DOHH2 (cell line): ENCODE measurements at regions not wholly inside any gene's neighbourhood (a gene's known extent, or its start where the extent isn't known, plus 50 kb on each side); places are given as distances from the start of the nearest gene placed in this dataset.

Source experiments
- H3F3A ChIP-seq: fragments of 200-600 bp; sonication (generic), shearing (Covaris generic); 2 replicates; pipeline ENCODE4 v1.6.0; 2016; ENCODE audit warnings: antibody characterized with exemption, mild to moderate bottlenecking; ENCODE audit not compliant: control insufficient read depth, insufficient read depth
- H3K27ac ChIP-seq: fragments of 200-600 bp; sonication (generic); 2 replicates; pipeline ENCODE4 v1.5.1; 2014; ENCODE audit warnings: low read depth, mild to moderate bottlenecking, low read length, moderate library complexity
- H3K27me3 ChIP-seq: fragments of 200-600 bp; sonication (generic); 2 replicates; pipeline ENCODE4 v1.6.1; 2014; ENCODE audit warnings: mild to moderate bottlenecking, low read length, mixed read lengths; ENCODE audit not compliant: control insufficient read depth
- H3K36me3 ChIP-seq: fragments of 200-600 bp; sonication (generic); 2 replicates; pipeline ENCODE4 v1.6.1; 2014; ENCODE audit warnings: mild to moderate bottlenecking, low read length, moderate library complexity, mixed read lengths; ENCODE audit not compliant: control insufficient read depth
- H3K4me1 ChIP-seq: fragments of 200-600 bp; sonication (generic); 2 replicates; pipeline ENCODE4 v1.6.1; 2014; ENCODE audit warnings: mild to moderate bottlenecking, low read length, mixed read lengths; ENCODE audit not compliant: control insufficient read depth
- H3K4me2 ChIP-seq: fragments of 200-600 bp; sonication (generic); 2 replicates; pipeline ENCODE4 v1.6.0; 2014; ENCODE audit warnings: mild to moderate bottlenecking, low read length, moderate library complexity
- H3K4me3 ChIP-seq: fragments of 200-600 bp; sonication (generic); 2 replicates; pipeline ENCODE4 v1.5.1; 2014; ENCODE audit warnings: mild to moderate bottlenecking, low read length, mixed read lengths
- H3K79me2 ChIP-seq: fragments of 200-600 bp; sonication (generic); 2 replicates; pipeline ENCODE4 v1.6.1; 2014; ENCODE audit warnings: mild to moderate bottlenecking, low read length, mixed read lengths; ENCODE audit not compliant: control insufficient read depth
- H3K9me2 ChIP-seq: fragments of 200-600 bp; sonication (generic); replicated peaks from 2 replicates; pipeline ENCODE4 v1.6.1; 2014; ENCODE audit warnings: mild to moderate bottlenecking, low read length, mixed read lengths; ENCODE audit not compliant: control insufficient read depth
- H3K9me3 ChIP-seq: fragments of 200-600 bp; sonication (generic); 2 replicates; pipeline ENCODE4 v1.6.1; 2014; ENCODE audit warnings: antibody characterized with exemption, low read length, mixed read lengths; ENCODE audit not compliant: control insufficient read depth, insufficient read depth
- H4K20me1 ChIP-seq: fragments of 200-600 bp; sonication (generic); 2 replicates; pipeline ENCODE4 v1.6.0; 2014; ENCODE audit warnings: low read depth, mild to moderate bottlenecking, antibody characterized with exemption, low read length, moderate library complexity; ENCODE audit not compliant: control insufficient read depth, insufficient read depth
- EZH2phosphoT487 ChIP-seq: fragments of 200-600 bp; sonication (generic); IDR thresholded peaks from 2 replicates; pipeline ENCODE4 v1.6.1; 2017; ENCODE audit warnings: borderline replicate concordance, mild to moderate bottlenecking, antibody characterized with exemption, low read length, moderate library complexity, mixed read lengths
- TF ChIP-seq, protein P1 (sequence below): fragments of 200-600 bp; sonication (generic); IDR thresholded peaks from one replicate; pipeline ENCODE4 v1.5.1; 2014; ENCODE audit warnings: antibody characterized with exemption, mild to moderate bottlenecking, low read depth, low read length; ENCODE audit not compliant: poor library complexity, severe bottlenecking

DNA sequence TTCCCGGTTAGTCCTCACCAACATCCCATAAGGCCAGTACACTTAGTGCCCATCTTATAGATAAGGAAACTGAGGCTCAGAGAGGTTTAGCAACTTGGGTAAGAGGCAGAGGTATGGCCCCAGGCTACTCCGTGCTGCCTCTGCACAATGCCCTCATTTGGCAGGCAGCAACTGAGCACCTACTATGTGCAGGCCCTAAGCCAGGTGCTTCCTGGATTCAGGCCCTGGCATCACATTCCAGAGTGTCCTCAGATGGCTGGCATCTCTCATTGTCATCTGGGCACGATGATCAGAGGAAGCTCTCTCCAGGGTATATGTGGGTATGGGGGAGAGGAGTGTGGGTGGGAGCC, 53.8 kb upstream of the PSD2 start:
- Histone ChIP-seq H3K79me2 (no peaks in the 10 kb centered on the region), H3K36me3 (no peaks in the 10 kb centered on the region), H3K27me3 (no peaks in the 10 kb centered on the region; the same call in 1 of the 2 replicates), H3K4me1 (peaks cover 52% of the 10 kb centered on the region), H3K4me3 (no peak overlapping the region), H3K4me2 (no peak overlapping the region), H3K9me3 (no peaks in the 10 kb centered on the region), H3F3A (no peaks in the 10 kb centered on the region), H4K20me1 (no peaks in the 10 kb centered on the region), H3K27ac (no peak overlapping the region), H3K9me2 (no peaks in the 10 kb centered on the region)
- TF ChIP-seq EZH2phosphoT487, result no peak
- TF ChIP-seq, protein P1, sequence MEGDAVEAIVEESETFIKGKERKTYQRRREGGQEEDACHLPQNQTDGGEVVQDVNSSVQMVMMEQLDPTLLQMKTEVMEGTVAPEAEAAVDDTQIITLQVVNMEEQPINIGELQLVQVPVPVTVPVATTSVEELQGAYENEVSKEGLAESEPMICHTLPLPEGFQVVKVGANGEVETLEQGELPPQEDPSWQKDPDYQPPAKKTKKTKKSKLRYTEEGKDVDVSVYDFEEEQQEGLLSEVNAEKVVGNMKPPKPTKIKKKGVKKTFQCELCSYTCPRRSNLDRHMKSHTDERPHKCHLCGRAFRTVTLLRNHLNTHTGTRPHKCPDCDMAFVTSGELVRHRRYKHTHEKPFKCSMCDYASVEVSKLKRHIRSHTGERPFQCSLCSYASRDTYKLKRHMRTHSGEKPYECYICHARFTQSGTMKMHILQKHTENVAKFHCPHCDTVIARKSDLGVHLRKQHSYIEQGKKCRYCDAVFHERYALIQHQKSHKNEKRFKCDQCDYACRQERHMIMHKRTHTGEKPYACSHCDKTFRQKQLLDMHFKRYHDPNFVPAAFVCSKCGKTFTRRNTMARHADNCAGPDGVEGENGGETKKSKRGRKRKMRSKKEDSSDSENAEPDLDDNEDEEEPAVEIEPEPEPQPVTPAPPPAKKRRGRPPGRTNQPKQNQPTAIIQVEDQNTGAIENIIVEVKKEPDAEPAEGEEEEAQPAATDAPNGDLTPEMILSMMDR, result no peak

DNA sequence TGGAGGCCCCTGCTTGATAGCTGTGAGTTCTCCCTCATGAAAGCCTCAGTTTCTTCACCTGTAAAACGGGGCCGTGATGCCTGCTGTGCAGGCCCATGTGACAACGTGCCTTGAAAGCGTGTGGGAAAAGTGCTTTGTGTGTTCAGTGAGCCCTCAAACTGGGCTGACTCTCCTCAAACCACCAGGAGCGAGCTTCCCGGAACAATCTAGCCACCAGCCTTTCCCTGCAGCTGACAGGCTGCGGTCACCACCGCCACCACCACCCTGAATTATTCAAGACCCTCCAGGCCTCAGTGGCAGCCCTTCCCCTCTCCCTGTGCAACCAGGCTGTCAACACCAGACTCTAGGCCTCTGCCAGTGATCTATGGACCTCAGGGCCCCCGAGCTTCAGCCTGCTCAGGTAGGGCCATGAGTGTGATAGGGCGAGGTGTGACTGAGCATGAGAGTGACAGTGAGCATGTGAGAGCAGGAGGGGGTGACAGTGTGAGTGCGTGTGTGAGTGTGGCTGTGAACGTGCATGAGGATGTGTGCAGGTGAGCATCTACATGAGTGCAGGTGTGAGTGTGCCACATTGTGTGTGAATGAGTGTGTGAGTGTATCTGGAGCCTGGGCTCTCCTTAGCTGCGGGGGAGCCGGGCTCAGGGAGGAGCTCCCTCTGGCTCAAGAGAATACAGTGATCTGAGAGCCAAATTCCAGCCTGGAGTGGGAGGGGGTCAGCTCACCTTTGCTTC, 53.3 kb upstream of the PSD2 start:
- no peaks in the 10 kb centered on the region for H3K79me2 ChIP-seq
- H4K20me1 ChIP-seq, result no peaks in the 10 kb centered on the region
- H3K9me2 ChIP-seq, result no peaks in the 10 kb centered on the region
- peaks cover 57% of the 10 kb centered on the region for H3K4me1 ChIP-seq
- TF ChIP-seq, protein P1, result no peak
- no peak for TF ChIP-seq EZH2phosphoT487
- peaks cover 4% of the 10 kb centered on the region for H3K27me3 ChIP-seq
- H3K4me3 ChIP-seq, result no peak overlapping the region
- no peak overlapping the region for H3K27ac ChIP-seq
- no peak overlapping the region for H3K4me2 ChIP-seq
- H3K36me3 ChIP-seq, result no peaks in the 10 kb centered on the region
- H3K9me3 ChIP-seq, result no peaks in the 10 kb centered on the region
- H3F3A ChIP-seq, result no peaks in the 10 kb centered on the region

DNA sequence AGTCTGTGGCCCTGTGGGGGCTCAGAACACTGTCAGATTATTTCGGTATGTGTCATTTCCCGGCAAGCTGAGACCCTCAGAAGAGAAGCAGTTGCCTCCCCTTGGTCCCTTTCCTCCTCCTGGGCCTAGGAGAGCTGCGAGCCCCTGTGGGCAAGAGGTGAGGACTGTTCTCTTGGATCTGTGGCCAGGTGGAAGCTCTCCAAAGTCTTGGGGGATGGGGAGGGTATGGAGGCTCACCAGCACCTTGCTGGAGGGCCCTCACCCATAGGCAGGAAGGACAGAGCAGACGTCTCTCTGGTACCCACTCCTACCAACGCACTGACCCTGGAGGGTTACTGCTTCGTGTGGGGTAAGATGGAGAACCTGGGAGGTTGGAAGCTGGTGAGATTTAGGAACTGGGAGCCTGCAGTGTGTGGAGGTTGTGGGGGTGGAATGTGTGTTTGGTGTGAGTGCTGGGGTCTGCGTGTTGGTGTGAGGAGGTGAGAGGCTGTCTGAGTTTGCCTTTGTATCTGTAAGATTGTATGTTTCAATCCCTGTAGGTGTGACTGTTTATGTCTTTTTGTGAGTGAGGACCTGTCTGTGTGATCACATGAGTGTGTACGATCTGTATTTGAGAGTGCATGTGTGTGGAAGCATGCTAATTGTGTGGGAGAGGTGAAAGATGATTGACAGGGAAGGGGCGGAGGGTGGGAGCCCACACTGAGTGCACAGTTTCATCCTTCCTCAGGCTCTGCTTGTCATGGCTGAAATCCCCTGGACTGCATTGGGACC, 52.4 kb upstream of the PSD2 start:
- no peaks in the 10 kb centered on the region for H3K36me3 ChIP-seq
- TF ChIP-seq EZH2phosphoT487, result no peak
- TF ChIP-seq, protein P1, result no peak
- H3K79me2 ChIP-seq, result no peaks in the 10 kb centered on the region
- H3K4me2 ChIP-seq, result no peak overlapping the region
- H3K27me3 ChIP-seq, result peaks cover 12% of the 10 kb centered on the region
- H3K4me3 ChIP-seq, result no peak overlapping the region
- H3K27ac ChIP-seq, result no peak overlapping the region
- H3K9me3 ChIP-seq, result no peaks in the 10 kb centered on the region
- H3F3A ChIP-seq, result no peaks in the 10 kb centered on the region
- peaks cover 66% of the 10 kb centered on the region for H3K4me1 ChIP-seq
- no peaks in the 10 kb centered on the region for H3K9me2 ChIP-seq
- no peaks in the 10 kb centered on the region for H4K20me1 ChIP-seq
